ENCODE measurements at regions not wholly inside any gene's neighbourhood (a gene's known extent, or its start where the extent isn't known, plus 50 kb on each side); places are given as distances from the start of the nearest gene placed in this dataset.

- intact Hi-C loops (cut with micrococcal nuclease): no loop called here
- Mint-ChIP-seq H3K9me3 (no peaks in the 10 kb centered on the region), H3K4me3 (no peak overlapping the region), H3K27ac (no peak overlapping the region), H3K4me1 (ENCODE audit: low read depth) (no peaks in the 10 kb centered on the region), H3K27me3 (peaks cover 33% of the 10 kb centered on the region), H3K36me3 (no peaks in the 10 kb centered on the region)
- POLR2A ChIA-PET: no interaction called here
- CTCF ChIA-PET: no interaction called here
- no peak for DNase-seq
These were observed 113.8 kb upstream of the MAGI3 start for GRCh38 chr1:113276507-113276906.

GRCh38 chr1:113278371-113278770, 111.9 kb upstream of the MAGI3 start:
- no peaks in the 10 kb centered on the region for H3K9me3 Mint-ChIP-seq
- no peak overlapping the region for H3K27ac Mint-ChIP-seq
- intact Hi-C loops (cut with micrococcal nuclease): no loop called here
- no peaks in the 10 kb centered on the region for H3K36me3 Mint-ChIP-seq
- no peaks in the 10 kb centered on the region for H3K4me1 Mint-ChIP-seq (ENCODE audit: low read depth)
- POLR2A ChIA-PET: no interaction called here
- DNase-seq: no peak
- CTCF ChIA-PET: no interaction called here
- peaks cover 26% of the 10 kb centered on the region for H3K27me3 Mint-ChIP-seq
- H3K4me3 Mint-ChIP-seq: no peak overlapping the region

GRCh38 chr1:113278777-113279176, 111.5 kb upstream of the MAGI3 start:
- CTCF ChIA-PET: no interaction called here

GRCh38 chr1:113279776-113280391, 110.4 kb upstream of the MAGI3 start:
- peaks cover 26% of the 10 kb centered on the region for H3K27me3 Mint-ChIP-seq
- H3K27ac Mint-ChIP-seq: no peak overlapping the region
- H3K9me3 Mint-ChIP-seq: no peaks in the 10 kb centered on the region
- intact Hi-C loops (cut with micrococcal nuclease): no loop called here
- no peak for DNase-seq
- ChIA-PET CTCF (no interaction called here), POLR2A (no interaction called here)
- H3K4me1 Mint-ChIP-seq (ENCODE audit: low read depth): no peaks in the 10 kb centered on the region
- no peak overlapping the region for H3K4me3 Mint-ChIP-seq
- no peaks in the 10 kb centered on the region for H3K36me3 Mint-ChIP-seq

More at GRCh38 chr1:113278777-113279176, 111.5 kb upstream of the MAGI3 start:
- POLR2A ChIA-PET: no interaction called here
- Mint-ChIP-seq H3K4me3 (no peak overlapping the region), H3K36me3 (no peaks in the 10 kb centered on the region), H3K9me3 (no peaks in the 10 kb centered on the region), H3K4me1 (ENCODE audit: low read depth) (no peaks in the 10 kb centered on the region), H3K27me3 (peaks cover 26% of the 10 kb centered on the region), H3K27ac (no peak overlapping the region)
- DNase-seq: no peak
- intact Hi-C loops (cut with micrococcal nuclease): no loop called here

- CTCF ChIA-PET: no interaction called here
- intact Hi-C loops (cut with micrococcal nuclease): no loop called here
- no peaks in the 10 kb centered on the region for H3K9me3 Mint-ChIP-seq
These were observed 109.7 kb upstream of the MAGI3 start for GRCh38 chr1:113280581-113280980.

GRCh38 chr1:113281550-113281949, 108.8 kb upstream of the MAGI3 start:
- Mint-ChIP-seq H3K9me3 (no peaks in the 10 kb centered on the region), H3K36me3 (no peaks in the 10 kb centered on the region), H3K27me3 (peaks cover 19% of the 10 kb centered on the region), H3K4me1 (ENCODE audit: low read depth) (no peaks in the 10 kb centered on the region), H3K27ac (no peak overlapping the region), H3K4me3 (no peak overlapping the region)
- DNase-seq: no peak
- intact Hi-C loops (cut with micrococcal nuclease): no loop called here
- ChIA-PET CTCF (no interaction called here), POLR2A (no interaction called here)

More at GRCh38 chr1:113280581-113280980, 109.7 kb upstream of the MAGI3 start:
- H3K4me1 Mint-ChIP-seq (ENCODE audit: low read depth): no peaks in the 10 kb centered on the region
- no peak for DNase-seq
- H3K4me3 Mint-ChIP-seq: no peak overlapping the region
- no peaks in the 10 kb centered on the region for H3K36me3 Mint-ChIP-seq
- H3K27ac Mint-ChIP-seq: no peak overlapping the region
- H3K27me3 Mint-ChIP-seq: peaks cover 20% of the 10 kb centered on the region
- POLR2A ChIA-PET: no interaction called here

- no peak overlapping the region for H3K4me3 Mint-ChIP-seq
- ChIA-PET POLR2A (no interaction called here), CTCF (no interaction called here)
- intact Hi-C loops (cut with micrococcal nuclease): no loop called here
- no peak overlapping the region for H3K27ac Mint-ChIP-seq
- H3K36me3 Mint-ChIP-seq: no peaks in the 10 kb centered on the region
- no peak for DNase-seq
- no peaks in the 10 kb centered on the region for H3K9me3 Mint-ChIP-seq
- H3K4me1 Mint-ChIP-seq (ENCODE audit: low read depth): no peaks in the 10 kb centered on the region
- peaks cover 19% of the 10 kb centered on the region for H3K27me3 Mint-ChIP-seq
These were observed 108.1 kb upstream of the MAGI3 start for GRCh38 chr1:113282008-113282892.

- intact Hi-C loops (cut with micrococcal nuclease): no loop called here
- no peak for DNase-seq
- no peak overlapping the region for H3K27ac Mint-ChIP-seq
- H3K27me3 Mint-ChIP-seq: peaks cover 16% of the 10 kb centered on the region
- CTCF ChIA-PET: no interaction called here
- POLR2A ChIA-PET: no interaction called here
- H3K36me3 Mint-ChIP-seq: no peaks in the 10 kb centered on the region
- no peaks in the 10 kb centered on the region for H3K4me1 Mint-ChIP-seq (ENCODE audit: low read depth)
- H3K9me3 Mint-ChIP-seq: no peaks in the 10 kb centered on the region
- H3K4me3 Mint-ChIP-seq: no peak overlapping the region
These were observed 107.4 kb upstream of the MAGI3 start for GRCh38 chr1:113282893-113283285.

GRCh38 chr1:113283914-113284313, 106.4 kb upstream of the MAGI3 start:
- Mint-ChIP-seq H3K36me3 (no peaks in the 10 kb centered on the region), H3K9me3 (no peaks in the 10 kb centered on the region)
- CTCF ChIA-PET: no interaction called here

GRCh38 chr1:113286156-113286555, 104.2 kb upstream of the MAGI3 start:
- intact Hi-C loops (cut with micrococcal nuclease): no loop called here
- Mint-ChIP-seq H3K4me1 (ENCODE audit: low read depth) (no peaks in the 10 kb centered on the region), H3K4me3 (no peak overlapping the region), H3K36me3 (no peaks in the 10 kb centered on the region), H3K27ac (no peak overlapping the region), H3K27me3 (peaks cover 6% of the 10 kb centered on the region), H3K9me3 (no peaks in the 10 kb centered on the region)
- no peak for DNase-seq
- POLR2A ChIA-PET: no interaction called here
- CTCF ChIA-PET: no interaction called here

More at GRCh38 chr1:113283914-113284313, 106.4 kb upstream of the MAGI3 start:
- no peak overlapping the region for H3K4me3 Mint-ChIP-seq
- no peak overlapping the region for H3K27ac Mint-ChIP-seq
- intact Hi-C loops (cut with micrococcal nuclease): no loop called here
- POLR2A ChIA-PET: no interaction called here
- no peaks in the 10 kb centered on the region for H3K4me1 Mint-ChIP-seq (ENCODE audit: low read depth)
- DNase-seq: no peak
- peaks cover 17% of the 10 kb centered on the region for H3K27me3 Mint-ChIP-seq

- no peak for DNase-seq
- no peak overlapping the region for H3K27ac Mint-ChIP-seq
- no peaks in the 10 kb centered on the region for H3K36me3 Mint-ChIP-seq
- no peaks in the 10 kb centered on the region for H3K4me1 Mint-ChIP-seq (ENCODE audit: low read depth)
- ChIA-PET POLR2A (no interaction called here), CTCF (no interaction called here)
- intact Hi-C loops (cut with micrococcal nuclease): no loop called here
- no peak overlapping the region for H3K4me3 Mint-ChIP-seq
- H3K27me3 Mint-ChIP-seq: peaks cover 14% of the 10 kb centered on the region
- H3K9me3 Mint-ChIP-seq: no peaks in the 10 kb centered on the region
These were observed 98.3 kb upstream of the MAGI3 start for GRCh38 chr1:113291777-113292602.

- no peaks in the 10 kb centered on the region for H3K4me1 Mint-ChIP-seq (ENCODE audit: low read depth)
- no peaks in the 10 kb centered on the region for H3K36me3 Mint-ChIP-seq
- H3K27ac Mint-ChIP-seq: no peak overlapping the region
- H3K4me3 Mint-ChIP-seq: no peak overlapping the region
- no peaks in the 10 kb centered on the region for H3K9me3 Mint-ChIP-seq
- CTCF ChIA-PET: no interaction called here
- POLR2A ChIA-PET: no interaction called here
- DNase-seq: no peak
- H3K27me3 Mint-ChIP-seq: peaks cover 14% of the 10 kb centered on the region
- intact Hi-C loops (cut with micrococcal nuclease): no loop called here
These were observed 97.6 kb upstream of the MAGI3 start for GRCh38 chr1:113292603-113293255.
